BJ (cell line): ENCODE measurements at regions not wholly inside any gene's neighbourhood (a gene's known extent, or its start where the extent isn't known, plus 50 kb on each side); places are given as distances from the start of the nearest gene placed in this dataset.

Source experiments
- CTCF ChIA-PET: fragments of 350-600 bp; formaldehyde crosslinking; extraction: SDS; loops from one replicate; lab custom pipeline; 2021; ENCODE audit warnings: antibody characterized with exemption, inconsistent platforms; lab: Yijun Ruan, JAX
- POLR2A ChIA-PET: fragments of 300-600 bp; sonication (Branson Sonifier 250); formaldehyde crosslinking; extraction: SDS; loops from one replicate; lab custom pipeline; 2021; ENCODE audit warnings: antibody characterized with exemption; lab: Charles Lee
- DNase-seq: peaks from one replicate; pipeline ENCODE4 v3.0.0-alpha.2; 2011; ENCODE audit warnings: low read depth
- H3K27me3 ChIP-seq: 2 replicates; pipeline ENCODE4 v1.6.0; 2011; ENCODE audit warnings: low read length; ENCODE audit not compliant: control insufficient read depth, insufficient read depth
- H3K36me3 ChIP-seq: 2 replicates; pipeline ENCODE4 v1.5.1; 2011; ENCODE audit warnings: low read length; ENCODE audit not compliant: control insufficient read depth, insufficient read depth
- H3K4me3 ChIP-seq: 2 replicates; pipeline ENCODE4 v1.5.1; 2011; ENCODE audit warnings: low read depth, mild to moderate bottlenecking, control low read depth, low read length
- CTCF ChIP-seq: IDR thresholded peaks from 2 replicates; pipeline ENCODE4 v1.5.1; 2011; ENCODE audit warnings: low read depth, mild to moderate bottlenecking, control low read depth, inconsistent platforms, low read length, moderate library complexity; ENCODE audit not compliant: insufficient read depth

GRCh38 chr4:14898989-14899388 is 103.3 kb upstream of the CPEB2 start:
- DNase-seq: no peak
- Histone ChIP-seq H3K36me3 (no peaks in the 10 kb centered on the region), H3K27me3 (no peaks in the 10 kb centered on the region), H3K4me3 (no peak overlapping the region)
- POLR2A ChIA-PET: no interaction called here
- TF ChIP-seq CTCF: no peak
- CTCF ChIA-PET: interaction anchor here (0.8 kb wide), 1 partner anchor 35 kb away, joined by 3 read pairs; no protein-coding TSS in a partner anchor

- no peak for DNase-seq
- Histone ChIP-seq H3K36me3 (no peaks in the 10 kb centered on the region), H3K4me3 (no peak overlapping the region), H3K27me3 (peaks cover 2% of the 10 kb centered on the region; the same call in 1 of the 2 replicates)
- TF ChIP-seq CTCF: no peak
- CTCF ChIA-PET: interaction anchor here (0.7 kb wide), 1 partner anchor 30 kb away, joined by 4 read pairs; no protein-coding TSS in a partner anchor
- POLR2A ChIA-PET: no interaction called here
Measured at GRCh38 chr4:14902342-14902741, 99.9 kb upstream of the CPEB2 start.

GRCh38 chr4:14903321-14903720 is 99.0 kb upstream of the CPEB2 start:
- CTCF ChIA-PET: no interaction called here
- no peaks in the 10 kb centered on the region for H3K36me3 ChIP-seq
- POLR2A ChIA-PET: no interaction called here
- peaks cover 2% of the 10 kb centered on the region; the same call in 1 of the 2 replicates for H3K27me3 ChIP-seq
- no peak for TF ChIP-seq CTCF
- no peak for DNase-seq
- no peak overlapping the region for H3K4me3 ChIP-seq

GRCh38 chr4:14906805-14907204 is 95.5 kb upstream of the CPEB2 start:
- CTCF ChIA-PET: no interaction called here

GRCh38 chr4:14908635-14909034 is 93.6 kb upstream of the CPEB2 start:
- DNase-seq: no peak
- no peak for TF ChIP-seq CTCF
- ChIA-PET CTCF (no interaction called here), POLR2A (no interaction called here)
- H3K4me3 ChIP-seq: no peak overlapping the region
- peaks cover 5% of the 10 kb centered on the region; the same call in 1 of the 2 replicates for H3K27me3 ChIP-seq
- H3K36me3 ChIP-seq: no peaks in the 10 kb centered on the region

More at GRCh38 chr4:14906805-14907204, 95.5 kb upstream of the CPEB2 start:
- no peak for TF ChIP-seq CTCF
- peaks cover 5% of the 10 kb centered on the region; the same call in 1 of the 2 replicates for H3K27me3 ChIP-seq
- POLR2A ChIA-PET: no interaction called here
- no peak overlapping the region for H3K4me3 ChIP-seq
- no peaks in the 10 kb centered on the region for H3K36me3 ChIP-seq
- no peak for DNase-seq
